ENCODE measurements at regions not wholly inside any gene's neighbourhood (a gene's known extent, or its start where the extent isn't known, plus 50 kb on each side); places are given as distances from the start of the nearest gene placed in this dataset.

- no peak for TF ChIP-seq CTCF (IDR thresholded peaks at IDR 0.05)
- peaks cover 25% of the 10 kb centered on the region for H3K9me3 Mint-ChIP-seq (ENCODE audit: unreplicated experiment)
- H3K4me3 Mint-ChIP-seq (ENCODE audit: unreplicated experiment), result no peak overlapping the region
- H3K27me3 Mint-ChIP-seq (ENCODE audit: unreplicated experiment), result no peaks in the 10 kb centered on the region
- no peak overlapping the region for H3K27ac Mint-ChIP-seq (ENCODE audit: unreplicated experiment)
- H3K36me3 Mint-ChIP-seq (ENCODE audit: unreplicated experiment), result no peaks in the 10 kb centered on the region
- no peak for DNase-seq (ENCODE audit: extremely low spot score, unreplicated experiment)
- H3K4me1 Mint-ChIP-seq (ENCODE audit: unreplicated experiment), result no peaks in the 10 kb centered on the region
Observed at GRCh38 chrX:97854086-97854485, 970.4 kb downstream of the RPA4 start.

DNA sequence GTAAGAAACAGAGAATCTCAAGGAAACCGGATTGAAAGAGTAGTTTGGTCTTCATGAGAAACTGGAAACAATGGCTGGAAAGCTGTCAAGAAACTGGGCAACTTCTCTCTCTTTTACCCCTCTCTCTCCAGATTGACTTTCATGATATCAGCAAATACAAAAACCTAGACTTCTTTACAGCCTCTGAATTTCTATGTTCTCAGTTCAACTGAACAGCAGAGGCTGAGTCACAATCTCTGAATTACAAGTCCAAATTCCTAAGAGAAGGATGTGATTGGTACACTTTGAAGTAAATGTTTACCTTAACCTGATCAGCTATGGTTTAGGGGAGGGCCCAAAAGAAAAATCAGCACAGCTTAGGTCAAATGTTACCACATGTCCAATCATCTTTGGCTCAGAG is 974.9 kb downstream of the RPA4 start:
- no peaks in the 10 kb centered on the region for H3K4me1 Mint-ChIP-seq (ENCODE audit: unreplicated experiment)
- H3K9me3 Mint-ChIP-seq (ENCODE audit: unreplicated experiment), result peaks cover 14% of the 10 kb centered on the region
- no peak overlapping the region for H3K4me3 Mint-ChIP-seq (ENCODE audit: unreplicated experiment)
- H3K36me3 Mint-ChIP-seq (ENCODE audit: unreplicated experiment), result no peaks in the 10 kb centered on the region
- no peak for TF ChIP-seq CTCF (IDR thresholded peaks at IDR 0.05)
- H3K27ac Mint-ChIP-seq (ENCODE audit: unreplicated experiment), result no peak overlapping the region
- no peaks in the 10 kb centered on the region for H3K27me3 Mint-ChIP-seq (ENCODE audit: unreplicated experiment)
- no peak for DNase-seq (ENCODE audit: extremely low spot score, unreplicated experiment)

DNA sequence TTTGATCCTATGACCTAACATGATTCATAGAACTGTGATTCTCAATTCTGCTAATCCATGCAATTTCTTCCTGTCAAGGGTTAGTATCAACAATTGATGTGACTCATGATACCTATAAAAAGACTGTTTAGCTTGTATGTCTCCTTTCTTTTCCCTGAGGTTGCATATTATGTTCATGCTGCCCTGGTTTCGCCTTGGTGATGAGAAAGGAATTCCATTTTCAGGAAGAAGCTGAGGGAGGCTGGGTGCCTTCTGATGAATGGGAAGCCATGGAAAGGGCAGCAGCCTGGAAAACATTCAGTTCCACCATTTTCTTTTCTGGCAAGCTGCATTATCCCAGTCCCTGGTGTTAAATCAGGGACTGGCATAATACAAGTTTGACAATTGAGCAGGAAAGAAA is 976.5 kb downstream of the RPA4 start:
- no peak for TF ChIP-seq CTCF (IDR thresholded peaks at IDR 0.05)
- no peak for DNase-seq (ENCODE audit: extremely low spot score, unreplicated experiment)
- Mint-ChIP-seq H3K36me3 (ENCODE audit: unreplicated experiment) (no peaks in the 10 kb centered on the region), H3K4me3 (ENCODE audit: unreplicated experiment) (no peak overlapping the region), H3K4me1 (ENCODE audit: unreplicated experiment) (no peaks in the 10 kb centered on the region), H3K27me3 (ENCODE audit: unreplicated experiment) (no peaks in the 10 kb centered on the region), H3K27ac (ENCODE audit: unreplicated experiment) (no peak overlapping the region), H3K9me3 (ENCODE audit: unreplicated experiment) (peaks cover 14% of the 10 kb centered on the region)

DNA sequence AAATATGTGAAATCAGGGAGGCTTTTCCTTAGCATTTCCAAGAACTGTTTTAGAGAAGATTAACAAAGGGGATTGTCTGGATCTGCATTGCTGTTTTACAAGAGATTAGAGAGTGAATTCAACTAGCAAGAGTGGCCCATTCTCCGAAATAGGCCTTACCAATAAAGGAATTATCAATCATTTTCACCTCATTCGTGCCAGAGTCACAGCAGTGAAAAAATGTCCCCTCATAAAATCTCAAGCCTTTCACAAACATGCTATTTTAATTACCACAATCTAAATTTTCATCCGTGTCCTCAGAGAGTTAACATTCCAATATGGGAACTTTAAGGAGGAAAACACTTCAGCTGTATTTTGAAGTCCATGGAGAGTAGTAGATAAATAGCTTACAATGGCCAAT is 979.6 kb downstream of the RPA4 start:
- H3K4me1 Mint-ChIP-seq (ENCODE audit: unreplicated experiment), result no peaks in the 10 kb centered on the region
- no peak for DNase-seq (ENCODE audit: extremely low spot score, unreplicated experiment)
- TF ChIP-seq CTCF (IDR thresholded peaks at IDR 0.05), result no peak
- H3K9me3 Mint-ChIP-seq (ENCODE audit: unreplicated experiment), result peaks cover 7% of the 10 kb centered on the region
- no peak overlapping the region for H3K27ac Mint-ChIP-seq (ENCODE audit: unreplicated experiment)
- no peak overlapping the region for H3K4me3 Mint-ChIP-seq (ENCODE audit: unreplicated experiment)
- H3K36me3 Mint-ChIP-seq (ENCODE audit: unreplicated experiment), result no peaks in the 10 kb centered on the region
- no peaks in the 10 kb centered on the region for H3K27me3 Mint-ChIP-seq (ENCODE audit: unreplicated experiment)

- Mint-ChIP-seq H3K27ac (ENCODE audit: unreplicated experiment) (no peak overlapping the region), H3K9me3 (ENCODE audit: unreplicated experiment) (peaks cover 14% of the 10 kb centered on the region), H3K4me1 (ENCODE audit: unreplicated experiment) (no peaks in the 10 kb centered on the region), H3K4me3 (ENCODE audit: unreplicated experiment) (no peak overlapping the region), H3K27me3 (ENCODE audit: unreplicated experiment) (no peaks in the 10 kb centered on the region), H3K36me3 (ENCODE audit: unreplicated experiment) (no peaks in the 10 kb centered on the region)
- no peak for TF ChIP-seq CTCF (IDR thresholded peaks at IDR 0.05)
- DNase-seq (ENCODE audit: extremely low spot score, unreplicated experiment), result no peak
Observed at GRCh38 chrX:97867266-97867665, 983.6 kb downstream of the RPA4 start.

Measured in osteocyte (in vitro differentiated cells).